ENCODE measurements at regions not wholly inside any gene's neighbourhood (a gene's known extent, or its start where the extent isn't known, plus 50 kb on each side); places are given as distances from the start of the nearest gene placed in this dataset.
A peak's percentile ranks its signal among the peaks of the same experiment; 100 is the strongest.

- Histone ChIP-seq H3K9ac (ENCODE audit: low read length in 2 of 2) (no peak overlapping the region), H3K9me3 (ENCODE audit: control insufficient read depth in 2 of 2, low read length in 2 of 2) (peaks cover 0 to 9% of the 10 kb centered on the region in 2 donors), H3K4me1 (ENCODE audit: control insufficient read depth, insufficient read depth, low read length) (peaks cover 28% of the 10 kb centered on the region), H3K4me3 (ENCODE audit: low read length in 2 of 2) (no peak overlapping the region), H3K27me3 (ENCODE audit: control insufficient read depth in 1 of 2, insufficient read depth in 2 of 2, low read length in 2 of 2) (no peaks in the 10 kb centered on the region), H3K27ac (ENCODE audit: low read length) (peak overlapping the region; percentile 60), H3K36me3 (ENCODE audit: control insufficient read depth in 2 of 2, insufficient read depth in 2 of 2, low read length in 2 of 2) (no peaks in the 10 kb centered on the region)
Observed at GRCh38 chr22:27214691-27215090, 557.3 kb downstream of the MIAT start.

- H3K9ac ChIP-seq (ENCODE audit: low read length in 2 of 2), result no peak overlapping the region
- H3K4me1 ChIP-seq (ENCODE audit: control insufficient read depth, insufficient read depth, low read length), result peaks cover 28% of the 10 kb centered on the region
- peaks cover 0 to 9% of the 10 kb centered on the region in 2 donors for H3K9me3 ChIP-seq (ENCODE audit: control insufficient read depth in 2 of 2, low read length in 2 of 2)
- no peak overlapping the region for H3K27ac ChIP-seq (ENCODE audit: low read length)
- no peaks in the 10 kb centered on the region for H3K36me3 ChIP-seq (ENCODE audit: control insufficient read depth in 2 of 2, insufficient read depth in 2 of 2, low read length in 2 of 2)
- no peaks in the 10 kb centered on the region for H3K27me3 ChIP-seq (ENCODE audit: control insufficient read depth in 1 of 2, insufficient read depth in 2 of 2, low read length in 2 of 2)
- H3K4me3 ChIP-seq (ENCODE audit: low read length in 2 of 2), result no peak overlapping the region
Observed at GRCh38 chr22:27215871-27216270, 558.5 kb downstream of the MIAT start.

GRCh38 chr22:27216444-27216843 is 559.1 kb downstream of the MIAT start:
- H3K4me1 ChIP-seq (ENCODE audit: control insufficient read depth, insufficient read depth, low read length), result peaks cover 28% of the 10 kb centered on the region
- H3K9ac ChIP-seq (ENCODE audit: low read length in 2 of 2), result no peak overlapping the region
- no peaks in the 10 kb centered on the region for H3K27me3 ChIP-seq (ENCODE audit: control insufficient read depth in 1 of 2, insufficient read depth in 2 of 2, low read length in 2 of 2)
- H3K9me3 ChIP-seq (ENCODE audit: control insufficient read depth in 2 of 2, low read length in 2 of 2), result peaks cover 0 to 7% of the 10 kb centered on the region in 2 donors
- no peak overlapping the region for H3K4me3 ChIP-seq (ENCODE audit: low read length in 2 of 2)
- no peaks in the 10 kb centered on the region for H3K36me3 ChIP-seq (ENCODE audit: control insufficient read depth in 2 of 2, insufficient read depth in 2 of 2, low read length in 2 of 2)
- no peak overlapping the region for H3K27ac ChIP-seq (ENCODE audit: low read length)

- peaks cover 0 to 1% of the 10 kb centered on the region in 2 donors for H3K9me3 ChIP-seq (ENCODE audit: control insufficient read depth in 2 of 2, low read length in 2 of 2)
- no peak overlapping the region for H3K27ac ChIP-seq (ENCODE audit: low read length)
- no peaks in the 10 kb centered on the region for H3K36me3 ChIP-seq (ENCODE audit: control insufficient read depth in 2 of 2, insufficient read depth in 2 of 2, low read length in 2 of 2)
- no peak overlapping the region for H3K9ac ChIP-seq (ENCODE audit: low read length in 2 of 2)
- H3K4me3 ChIP-seq (ENCODE audit: low read length in 2 of 2), result no peak overlapping the region
- no peaks in the 10 kb centered on the region for H3K27me3 ChIP-seq (ENCODE audit: control insufficient read depth in 1 of 2, insufficient read depth in 2 of 2, low read length in 2 of 2)
- peaks cover 25% of the 10 kb centered on the region for H3K4me1 ChIP-seq (ENCODE audit: control insufficient read depth, insufficient read depth, low read length)
Observed at GRCh38 chr22:27217154-27217553, 559.8 kb downstream of the MIAT start.

- Histone ChIP-seq H3K27ac (ENCODE audit: low read length) (peak overlapping the region; percentile 55), H3K4me3 (ENCODE audit: low read length in 2 of 2) (no peak overlapping the region), H3K36me3 (ENCODE audit: control insufficient read depth in 2 of 2, insufficient read depth in 2 of 2, low read length in 2 of 2) (no peaks in the 10 kb centered on the region), H3K9me3 (ENCODE audit: control insufficient read depth in 2 of 2, low read length in 2 of 2) (peaks cover 0 to 4% of the 10 kb centered on the region in 2 donors), H3K4me1 (ENCODE audit: control insufficient read depth, insufficient read depth, low read length) (peaks cover 14% of the 10 kb centered on the region), H3K9ac (ENCODE audit: low read length in 2 of 2) (no peak overlapping the region), H3K27me3 (ENCODE audit: control insufficient read depth in 1 of 2, insufficient read depth in 2 of 2, low read length in 2 of 2) (no peaks in the 10 kb centered on the region)
Observed at GRCh38 chr22:27218012-27218920, 560.9 kb downstream of the MIAT start.

- Histone ChIP-seq H3K27ac (ENCODE audit: low read length) (peak overlapping the region; percentile 55), H3K4me3 (ENCODE audit: low read length in 2 of 2) (no peak overlapping the region), H3K9ac (ENCODE audit: low read length in 2 of 2) (no peak overlapping the region), H3K4me1 (ENCODE audit: control insufficient read depth, insufficient read depth, low read length) (peaks cover 12% of the 10 kb centered on the region), H3K9me3 (ENCODE audit: control insufficient read depth in 2 of 2, low read length in 2 of 2) (peaks cover 0 to 5% of the 10 kb centered on the region in 2 donors), H3K27me3 (ENCODE audit: control insufficient read depth in 1 of 2, insufficient read depth in 2 of 2, low read length in 2 of 2) (no peaks in the 10 kb centered on the region), H3K36me3 (ENCODE audit: control insufficient read depth in 2 of 2, insufficient read depth in 2 of 2, low read length in 2 of 2) (no peaks in the 10 kb centered on the region)
Observed at GRCh38 chr22:27219036-27219435, 561.6 kb downstream of the MIAT start.

GRCh38 chr22:27220339-27220738 is 563.0 kb downstream of the MIAT start:
- no peak overlapping the region for H3K9ac ChIP-seq (ENCODE audit: low read length in 2 of 2)
- H3K4me1 ChIP-seq (ENCODE audit: control insufficient read depth, insufficient read depth, low read length), result peaks cover 12% of the 10 kb centered on the region
- no peaks in the 10 kb centered on the region for H3K36me3 ChIP-seq (ENCODE audit: control insufficient read depth in 2 of 2, insufficient read depth in 2 of 2, low read length in 2 of 2)
- peaks cover 0 to 5% of the 10 kb centered on the region in 2 donors for H3K9me3 ChIP-seq (ENCODE audit: control insufficient read depth in 2 of 2, low read length in 2 of 2)
- H3K4me3 ChIP-seq (ENCODE audit: low read length in 2 of 2), result no peak overlapping the region
- H3K27ac ChIP-seq (ENCODE audit: low read length), result peak overlapping the region; percentile 11
- H3K27me3 ChIP-seq (ENCODE audit: control insufficient read depth in 1 of 2, insufficient read depth in 2 of 2, low read length in 2 of 2), result no peaks in the 10 kb centered on the region

GRCh38 chr22:27222178-27222577 is 564.8 kb downstream of the MIAT start:
- no peak overlapping the region for H3K4me3 ChIP-seq (ENCODE audit: low read length in 2 of 2)
- H3K4me1 ChIP-seq (ENCODE audit: control insufficient read depth, insufficient read depth, low read length), result peaks cover 12% of the 10 kb centered on the region
- no peaks in the 10 kb centered on the region for H3K27me3 ChIP-seq (ENCODE audit: control insufficient read depth in 1 of 2, insufficient read depth in 2 of 2, low read length in 2 of 2)
- peaks cover 0 to 5% of the 10 kb centered on the region in 2 donors for H3K9me3 ChIP-seq (ENCODE audit: control insufficient read depth in 2 of 2, low read length in 2 of 2)
- H3K36me3 ChIP-seq (ENCODE audit: control insufficient read depth in 2 of 2, insufficient read depth in 2 of 2, low read length in 2 of 2), result no peaks in the 10 kb centered on the region
- no peak overlapping the region for H3K27ac ChIP-seq (ENCODE audit: low read length)
- no peak overlapping the region for H3K9ac ChIP-seq (ENCODE audit: low read length in 2 of 2)

GRCh38 chr22:27223317-27224177 is 566.2 kb downstream of the MIAT start:
- H3K4me3 ChIP-seq (ENCODE audit: low read length in 2 of 2), result no peak overlapping the region
- H3K27ac ChIP-seq (ENCODE audit: low read length), result no peak overlapping the region
- peaks cover 0 to 5% of the 10 kb centered on the region in 2 donors for H3K9me3 ChIP-seq (ENCODE audit: control insufficient read depth in 2 of 2, low read length in 2 of 2)
- H3K36me3 ChIP-seq (ENCODE audit: control insufficient read depth in 2 of 2, insufficient read depth in 2 of 2, low read length in 2 of 2), result no peaks in the 10 kb centered on the region
- H3K27me3 ChIP-seq (ENCODE audit: control insufficient read depth in 1 of 2, insufficient read depth in 2 of 2, low read length in 2 of 2), result no peaks in the 10 kb centered on the region
- H3K9ac ChIP-seq (ENCODE audit: low read length in 2 of 2), result no peak overlapping the region
- peaks cover 7% of the 10 kb centered on the region for H3K4me1 ChIP-seq (ENCODE audit: control insufficient read depth, insufficient read depth, low read length)

- H3K9me3 ChIP-seq (ENCODE audit: control insufficient read depth in 2 of 2, low read length in 2 of 2), result peaks cover 0 to 5% of the 10 kb centered on the region in 2 donors
- no peak overlapping the region for H3K4me3 ChIP-seq (ENCODE audit: low read length in 2 of 2)
- H3K4me1 ChIP-seq (ENCODE audit: control insufficient read depth, insufficient read depth, low read length), result peaks cover 3% of the 10 kb centered on the region
- no peaks in the 10 kb centered on the region for H3K27me3 ChIP-seq (ENCODE audit: control insufficient read depth in 1 of 2, insufficient read depth in 2 of 2, low read length in 2 of 2)
- no peak overlapping the region for H3K9ac ChIP-seq (ENCODE audit: low read length in 2 of 2)
- H3K36me3 ChIP-seq (ENCODE audit: control insufficient read depth in 2 of 2, insufficient read depth in 2 of 2, low read length in 2 of 2), result no peaks in the 10 kb centered on the region
- no peak overlapping the region for H3K27ac ChIP-seq (ENCODE audit: low read length)
Observed at GRCh38 chr22:27224485-27225374, 567.3 kb downstream of the MIAT start.

Data from stomach smooth muscle (tissue), 2 donors.